ENCODE measurements at regions not wholly inside any gene's neighbourhood (a gene's known extent, or its start where the extent isn't known, plus 50 kb on each side); places are given as distances from the start of the nearest gene placed in this dataset.

- H3K27me3 ChIP-seq, result no peaks in the 10 kb centered on the region
- H3K36me3 ChIP-seq, result no peaks in the 10 kb centered on the region
- DNase-seq, result no peak
- H3K4me3 ChIP-seq, result no peak overlapping the region
- no peaks in the 10 kb centered on the region for H3K9me3 ChIP-seq
Observed at GRCh38 chr6:121499666-121500065, 64.2 kb downstream of the GJA1 start.

DNA sequence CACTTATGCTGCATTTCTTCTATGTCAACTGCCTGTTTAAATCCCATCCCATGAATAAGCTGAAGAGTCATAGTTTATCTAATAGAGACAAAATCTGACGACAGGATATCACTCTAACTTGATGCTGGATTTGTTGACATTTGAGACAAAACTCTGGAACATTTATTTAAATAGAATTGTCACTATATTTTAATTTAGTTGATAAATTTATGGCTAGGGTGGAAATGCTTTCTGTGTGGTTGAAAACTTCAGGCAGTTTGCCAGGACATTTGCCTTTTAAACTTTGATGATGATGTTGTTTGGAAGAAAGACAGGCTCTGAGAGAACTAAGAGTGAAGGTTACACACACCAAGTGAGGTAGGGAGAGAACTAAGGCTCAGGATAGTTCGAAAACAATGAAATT, 68.1 kb downstream of the GJA1 start:
- H3K27me3 ChIP-seq, result no peaks in the 10 kb centered on the region
- DNase-seq, result no peak
- H3K36me3 ChIP-seq, result no peaks in the 10 kb centered on the region
- no peak overlapping the region for H3K4me3 ChIP-seq
- no peaks in the 10 kb centered on the region for H3K9me3 ChIP-seq

DNA sequence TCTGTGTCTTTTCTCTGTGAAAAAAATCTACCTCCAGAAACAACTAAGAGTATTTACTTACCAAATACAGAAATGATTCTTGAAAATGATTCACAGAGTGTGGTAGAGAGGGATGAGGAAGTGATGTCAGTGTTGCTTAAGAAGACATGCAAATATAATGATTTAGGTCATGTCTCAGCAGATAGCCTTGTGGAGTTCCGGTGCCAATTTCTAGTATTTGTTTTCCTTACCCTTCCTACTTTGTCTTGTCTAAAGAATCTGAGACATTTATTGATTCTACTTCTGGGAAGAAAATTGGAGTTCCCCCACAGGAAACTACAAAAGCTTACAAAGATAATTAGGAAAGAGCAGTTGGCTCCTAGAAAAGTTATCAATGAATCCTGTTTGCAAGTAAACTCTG, 68.8 kb downstream of the GJA1 start:
- no peak for DNase-seq
- H3K4me3 ChIP-seq, result no peak overlapping the region

DNA sequence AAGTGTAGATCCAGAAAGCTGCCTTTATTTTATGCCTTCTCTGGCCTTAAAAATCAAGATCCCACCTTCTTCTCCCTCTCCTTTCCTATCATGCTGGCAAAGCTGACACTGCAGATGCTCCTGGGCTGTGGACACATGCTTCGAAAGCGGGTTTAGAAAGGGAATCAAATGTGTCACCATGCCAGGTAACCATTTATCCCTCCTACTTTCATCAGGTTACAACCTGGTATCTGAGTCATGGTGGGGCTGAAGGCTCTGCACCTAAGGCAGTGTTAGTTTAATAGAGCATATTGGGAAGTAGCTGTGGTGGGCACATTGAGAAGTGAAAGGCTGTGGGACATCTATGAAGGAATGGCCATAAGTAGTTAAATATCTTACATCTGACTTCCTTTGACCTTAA, 69.8 kb downstream of the GJA1 start:
- Histone ChIP-seq H3K9me3 (no peaks in the 10 kb centered on the region), H3K27me3 (no peaks in the 10 kb centered on the region), H3K36me3 (no peaks in the 10 kb centered on the region), H3K4me3 (no peak overlapping the region)
- no peak for DNase-seq

More for the DNA sequence above, 68.8 kb downstream of the GJA1 start:
- Histone ChIP-seq H3K27me3 (no peaks in the 10 kb centered on the region), H3K36me3 (no peaks in the 10 kb centered on the region), H3K9me3 (no peaks in the 10 kb centered on the region)

DNA sequence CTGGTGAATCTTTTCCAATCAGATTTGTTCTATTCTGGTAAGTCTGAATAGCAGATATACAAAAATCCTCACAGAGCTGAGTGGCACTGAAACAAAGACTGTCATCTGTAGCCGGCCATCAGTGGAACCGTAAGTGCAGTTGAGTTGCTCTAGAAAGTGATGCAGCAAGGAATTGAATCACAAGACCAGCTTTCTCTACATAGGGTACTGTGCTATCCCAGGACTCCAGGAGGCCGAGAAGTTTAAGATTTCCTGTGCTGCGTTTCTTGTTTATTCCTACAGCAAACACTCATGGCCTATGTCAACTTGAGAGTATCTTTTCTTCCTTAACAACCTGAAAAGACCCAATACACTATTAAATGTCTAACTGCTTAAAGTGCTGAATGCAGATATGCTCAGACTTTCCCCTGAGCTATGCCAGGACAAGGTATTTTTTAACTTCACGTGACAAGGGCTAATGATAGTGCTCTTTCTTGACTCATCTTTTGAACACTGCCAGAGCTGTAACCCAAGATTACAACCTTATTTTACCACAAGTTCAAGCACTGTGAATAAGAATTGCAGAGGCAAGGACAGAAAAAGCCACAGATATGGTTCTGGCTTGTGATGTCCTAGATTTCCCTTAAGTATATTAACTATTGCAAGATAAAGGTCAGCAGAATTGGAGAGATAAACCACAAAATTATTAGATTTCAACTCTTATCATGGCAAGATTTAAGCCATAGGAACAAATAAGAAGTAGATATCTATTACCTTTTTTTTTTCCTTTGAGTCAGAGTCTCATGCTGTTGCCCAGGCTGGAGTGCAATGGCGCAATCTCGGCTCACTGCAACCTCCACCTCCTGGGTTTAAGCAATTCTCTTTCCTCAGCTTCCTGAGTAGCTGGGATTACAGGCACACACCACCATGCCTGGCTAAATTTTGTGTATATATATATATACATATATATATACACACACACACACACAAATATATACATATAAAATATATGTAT, 71.6 kb downstream of the GJA1 start:
- no peaks in the 10 kb centered on the region for H3K27me3 ChIP-seq
- no peaks in the 10 kb centered on the region for H3K9me3 ChIP-seq
- DNase-seq, result no peak
- no peaks in the 10 kb centered on the region for H3K36me3 ChIP-seq
- H3K4me3 ChIP-seq, result no peak overlapping the region

DNA sequence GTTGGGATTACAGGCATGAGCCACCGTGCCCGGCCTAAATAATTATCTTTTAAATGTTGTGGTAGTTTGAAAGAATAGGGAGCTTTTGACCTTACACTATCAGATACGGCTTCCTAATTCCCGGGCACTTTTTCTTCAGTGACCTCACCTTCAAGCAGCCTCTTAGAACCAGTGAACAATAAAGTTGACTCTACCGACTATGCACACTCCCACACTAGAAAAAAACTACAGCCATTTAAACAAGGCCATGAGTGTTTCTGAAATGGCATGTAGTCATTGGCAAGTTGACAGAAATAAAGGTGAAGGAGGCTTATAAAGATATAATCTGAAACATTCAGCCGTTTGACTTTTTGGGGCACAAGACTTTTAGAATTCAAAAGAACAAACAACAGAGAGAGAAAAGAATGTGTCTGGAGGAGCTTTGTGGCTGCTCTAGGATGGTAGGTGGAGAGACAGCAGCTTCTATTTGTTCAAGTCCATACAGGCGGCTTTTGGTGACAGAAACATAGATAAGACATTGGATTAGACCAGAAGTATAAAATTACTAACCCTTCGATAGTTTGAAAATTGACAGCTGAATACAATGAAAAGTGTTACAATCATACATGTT, 75.2 kb downstream of the GJA1 start:
- Histone ChIP-seq H3K36me3 (no peaks in the 10 kb centered on the region), H3K27me3 (no peaks in the 10 kb centered on the region), H3K4me3 (no peak overlapping the region), H3K9me3 (no peaks in the 10 kb centered on the region)
- DNase-seq, result no peak

- H3K36me3 ChIP-seq, result no peaks in the 10 kb centered on the region
- no peak for DNase-seq
- H3K9me3 ChIP-seq, result no peaks in the 10 kb centered on the region
- H3K4me3 ChIP-seq, result no peak overlapping the region
- no peaks in the 10 kb centered on the region for H3K27me3 ChIP-seq
Observed at GRCh38 chr6:121515630-121516265, 80.3 kb downstream of the GJA1 start.

- H3K36me3 ChIP-seq, result no peaks in the 10 kb centered on the region
- no peak for DNase-seq
- H3K9me3 ChIP-seq, result no peaks in the 10 kb centered on the region
- H3K4me3 ChIP-seq, result no peak overlapping the region
- no peaks in the 10 kb centered on the region for H3K27me3 ChIP-seq
Observed at GRCh38 chr6:121516331-121516730, 80.9 kb downstream of the GJA1 start.

DNA sequence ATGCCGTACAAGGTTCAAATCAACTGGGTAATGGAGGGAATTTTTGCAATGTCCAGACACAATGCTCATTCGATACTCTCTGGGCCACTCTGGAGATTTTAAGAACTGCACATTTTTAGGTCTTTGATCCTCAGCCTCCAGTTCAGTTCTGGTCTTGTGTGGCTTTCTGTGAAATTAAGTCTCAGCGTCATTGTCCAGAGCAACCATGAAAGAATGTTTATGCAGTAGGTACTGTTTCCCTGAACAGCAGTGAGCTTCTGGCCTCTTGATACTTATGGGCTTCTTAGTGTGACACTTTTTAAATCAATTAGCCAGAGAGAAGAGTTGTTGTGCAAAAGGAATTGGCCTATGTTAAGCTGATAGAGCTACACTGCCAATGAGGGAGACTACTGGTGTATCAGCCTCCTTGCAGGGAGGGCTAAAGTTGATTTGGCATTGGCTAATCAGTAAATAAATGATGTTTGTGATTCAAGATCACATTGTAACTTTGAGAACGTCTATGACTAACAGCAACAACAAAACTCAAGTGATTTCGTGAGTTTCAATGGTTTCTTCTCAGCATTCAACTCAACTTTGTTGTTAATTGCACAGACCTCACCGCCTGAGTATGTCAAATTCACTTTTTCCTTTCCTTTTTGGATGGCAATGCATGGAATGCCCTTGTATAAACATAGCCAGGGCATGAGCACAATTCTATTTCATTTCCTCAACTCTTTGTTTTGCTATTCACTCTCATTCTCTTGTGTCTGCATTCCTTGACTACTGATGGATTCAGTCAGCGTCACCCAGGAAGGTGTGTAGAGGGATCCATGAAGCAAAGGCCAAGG, 85.1 kb downstream of the GJA1 start:
- Histone ChIP-seq H3K9me3 (no peaks in the 10 kb centered on the region), H3K27me3 (no peaks in the 10 kb centered on the region), H3K4me3 (no peak overlapping the region), H3K36me3 (no peaks in the 10 kb centered on the region)
- DNase-seq, result peak; percentile 44

GRCh38 chr6:121521164-121521555, 85.7 kb downstream of the GJA1 start:
- Histone ChIP-seq H3K9me3 (no peaks in the 10 kb centered on the region), H3K27me3 (no peaks in the 10 kb centered on the region), H3K36me3 (no peaks in the 10 kb centered on the region), H3K4me3 (no peak overlapping the region)
- DNase-seq, result no peak

DNA sequence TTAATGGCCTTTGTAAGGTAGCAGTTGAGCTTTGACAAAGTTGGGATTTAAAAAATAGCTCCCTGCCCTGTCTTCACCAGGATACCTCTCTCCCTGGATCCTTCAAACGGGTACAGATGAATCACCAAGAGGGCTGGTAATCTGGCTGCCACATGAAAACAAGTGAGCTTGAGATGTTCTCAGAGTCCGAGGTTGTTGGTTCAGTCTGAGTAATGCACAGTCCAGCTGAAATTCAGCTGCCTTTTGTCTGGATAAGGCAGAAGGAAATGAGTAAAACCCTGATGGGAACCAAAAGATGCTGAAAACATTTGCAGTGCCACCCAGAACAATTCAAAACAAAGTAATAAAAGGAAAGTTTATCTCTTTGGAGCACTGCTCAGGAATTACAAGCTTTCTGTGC, 86.8 kb downstream of the GJA1 start:
- peak; percentile 83 for DNase-seq
- peak overlapping the region; percentile 8; the same call in 1 of the 2 replicates for H3K4me3 ChIP-seq
- no peaks in the 10 kb centered on the region for H3K9me3 ChIP-seq
- no peaks in the 10 kb centered on the region for H3K36me3 ChIP-seq
- H3K27me3 ChIP-seq, result no peaks in the 10 kb centered on the region

- no peaks in the 10 kb centered on the region for H3K27me3 ChIP-seq
- no peaks in the 10 kb centered on the region for H3K9me3 ChIP-seq
- H3K36me3 ChIP-seq, result no peaks in the 10 kb centered on the region
- peak overlapping the region; percentile 8; the same call in 1 of the 2 replicates for H3K4me3 ChIP-seq
- peak; percentile 12 for DNase-seq
Observed at GRCh38 chr6:121522771-121523386, 87.4 kb downstream of the GJA1 start.

GRCh38 chr6:121523628-121524027, 88.2 kb downstream of the GJA1 start:
- no peak for DNase-seq
- Histone ChIP-seq H3K4me3 (no peak overlapping the region), H3K27me3 (no peaks in the 10 kb centered on the region), H3K36me3 (no peaks in the 10 kb centered on the region), H3K9me3 (no peaks in the 10 kb centered on the region)

DNA sequence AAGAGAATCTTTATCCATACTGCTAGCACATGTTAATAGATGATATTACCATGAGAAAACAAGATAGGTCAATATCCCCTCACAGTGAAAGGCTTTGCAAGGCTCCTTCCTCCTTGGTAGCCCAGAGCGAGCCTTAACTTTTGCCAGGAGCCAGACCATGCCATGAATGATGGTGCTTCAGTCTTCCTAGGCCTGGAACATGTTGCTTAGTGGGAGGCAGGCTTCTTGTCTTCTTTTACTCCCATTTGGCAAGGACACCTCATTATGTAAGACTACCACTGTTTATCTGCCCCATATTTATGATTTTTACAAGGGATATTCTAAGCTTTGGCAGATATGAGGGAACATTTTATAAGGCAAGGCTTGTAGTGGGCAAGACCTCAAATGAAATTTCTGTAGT, 90.8 kb downstream of the GJA1 start:
- no peaks in the 10 kb centered on the region for H3K27me3 ChIP-seq
- no peak overlapping the region for H3K4me3 ChIP-seq
- no peaks in the 10 kb centered on the region for H3K9me3 ChIP-seq
- DNase-seq, result no peak
- H3K36me3 ChIP-seq, result no peaks in the 10 kb centered on the region

DNA sequence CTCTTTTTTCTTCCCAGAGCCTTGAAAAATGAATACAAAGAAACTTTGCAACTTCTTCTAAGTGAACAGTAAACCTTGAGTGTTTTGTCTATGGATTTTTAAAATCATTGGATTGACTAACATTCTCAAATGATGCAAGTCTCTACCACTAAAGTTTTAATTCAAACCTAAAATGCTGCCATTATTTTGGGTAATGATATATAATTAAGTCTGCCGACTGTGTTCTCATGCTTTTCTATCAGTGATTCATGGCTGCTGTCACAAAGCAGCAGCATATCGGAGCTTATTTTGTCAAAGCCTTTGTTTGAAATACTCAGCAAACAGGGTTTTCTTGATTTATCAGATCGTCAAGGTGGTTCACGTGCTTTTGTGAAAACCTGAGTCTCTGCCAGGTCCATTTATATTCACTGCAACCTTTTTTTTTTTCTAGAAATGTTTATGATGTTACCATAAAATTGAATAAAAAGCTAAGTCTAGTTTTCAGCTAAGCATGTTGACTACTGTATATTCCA, 96.3 kb downstream of the GJA1 start:
- Histone ChIP-seq H3K27me3 (no peaks in the 10 kb centered on the region), H3K9me3 (no peaks in the 10 kb centered on the region), H3K36me3 (no peaks in the 10 kb centered on the region), H3K4me3 (no peak overlapping the region)
- DNase-seq, result no peak

GRCh38 chr6:121533321-121533841, 97.9 kb downstream of the GJA1 start:
- DNase-seq, result no peak
- Histone ChIP-seq H3K27me3 (no peaks in the 10 kb centered on the region), H3K36me3 (no peaks in the 10 kb centered on the region), H3K4me3 (no peak overlapping the region), H3K9me3 (no peaks in the 10 kb centered on the region)

Measured in MG63 (cell line).